AG08396 (cell line): ENCODE measurements at regions not wholly inside any gene's neighbourhood (a gene's known extent, or its start where the extent isn't known, plus 50 kb on each side); places are given as distances from the start of the nearest gene placed in this dataset.
"Not testable (repeated sequence)": the region's sequence is repeated elsewhere in the genome, so short reads cannot be mapped to it uniquely, and the experiment has no call there.

Experiments used
- DNase-seq: peaks from one replicate; pipeline ENCODE4 v3.0.0; 2012; ENCODE audit warnings: low spot score, mixed read lengths

GRCh38 chr7:97234494-97234893, 117.0 kb downstream of the SDHAF3 start:
- not testable (repeated sequence) for DNase-seq

DNA sequence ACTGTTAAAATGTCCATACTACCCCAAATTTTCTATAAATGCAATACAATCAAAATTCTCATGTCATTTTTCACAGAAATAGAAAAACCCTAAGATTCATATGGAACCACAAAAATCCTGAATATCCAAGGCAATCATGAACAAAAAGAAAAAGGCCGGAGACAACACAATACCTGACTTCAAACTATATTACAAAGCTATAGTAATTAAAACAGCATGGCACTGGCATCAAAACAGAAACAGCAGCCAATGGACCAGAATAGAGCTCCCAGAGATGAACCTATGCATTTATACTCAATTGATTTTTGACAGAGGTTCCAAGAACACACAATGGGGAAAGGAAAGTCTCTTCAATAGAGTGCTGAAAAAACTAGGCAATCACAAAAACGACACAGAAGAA, 128.8 kb downstream of the SDHAF3 start:
- DNase-seq, result no peak

DNA sequence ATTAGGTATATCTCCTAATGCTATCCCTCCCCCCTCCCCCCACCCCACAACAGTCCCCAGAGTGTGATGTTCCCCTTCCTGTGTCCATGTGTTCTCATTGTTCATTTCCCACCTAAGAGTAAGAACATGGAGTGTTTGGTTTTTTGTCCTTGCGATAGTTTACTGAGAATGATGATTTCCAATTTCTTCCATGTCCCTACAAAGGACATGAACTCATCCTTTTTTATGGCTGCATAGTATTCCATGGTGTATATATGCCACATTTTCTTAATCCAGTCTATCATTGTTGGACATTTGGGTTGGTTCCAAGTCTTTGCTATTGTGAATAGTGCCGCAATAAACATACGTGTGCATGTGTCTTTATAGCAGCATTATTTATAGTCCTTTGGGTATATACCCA, 140.7 kb downstream of the SDHAF3 start:
- not testable (repeated sequence) for DNase-seq

- DNase-seq, result no peak
Observed at GRCh38 chr7:97269741-97270140, 152.2 kb downstream of the SDHAF3 start.

- no peak for DNase-seq
Observed at GRCh38 chr7:97270280-97270679, 152.8 kb downstream of the SDHAF3 start.

DNA sequence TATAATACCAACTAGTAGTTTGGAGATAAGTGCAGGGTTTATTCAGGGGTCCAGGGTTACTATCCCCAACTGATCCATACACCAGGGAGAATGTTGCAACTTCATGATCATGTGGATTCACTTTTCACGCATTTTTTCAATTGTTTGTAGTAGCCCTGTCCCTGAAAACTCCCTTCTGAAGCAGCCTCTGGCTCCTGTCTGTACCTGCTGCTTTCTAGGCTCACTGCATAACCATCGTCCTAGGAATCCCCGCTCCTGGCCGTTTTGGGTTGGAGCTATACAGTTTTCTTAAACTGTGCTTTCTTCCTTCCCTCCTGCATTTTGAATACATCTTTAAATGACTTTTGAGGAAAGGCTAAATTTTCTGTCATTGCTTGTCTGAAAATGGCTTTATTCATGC, 154.1 kb downstream of the SDHAF3 start:
- no peak for DNase-seq

- DNase-seq, result no peak
Observed at GRCh38 chr7:97272237-97272975, 154.9 kb downstream of the SDHAF3 start.

DNA sequence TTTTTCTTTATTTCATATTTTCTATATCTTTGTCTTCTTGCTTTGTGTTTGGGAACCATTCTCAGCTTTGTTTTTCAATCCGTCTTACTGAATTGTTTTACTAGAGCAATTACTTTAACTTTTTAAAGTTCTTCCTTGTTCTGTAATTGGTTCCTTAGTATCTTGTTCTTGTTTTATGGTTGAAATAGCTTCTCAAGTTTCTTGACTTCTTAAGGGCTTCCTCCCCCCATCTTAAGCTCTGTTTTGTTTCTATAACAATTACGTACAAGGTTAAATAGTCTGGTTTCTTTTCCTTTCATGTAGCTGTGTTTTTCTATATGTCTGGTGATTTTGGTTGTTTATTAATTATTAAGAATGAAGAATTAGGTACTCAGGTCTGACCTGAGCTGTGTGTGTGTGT, 158.0 kb downstream of the SDHAF3 start:
- no peak for DNase-seq

GRCh38 chr7:97280950-97281349, 163.5 kb downstream of the SDHAF3 start:
- DNase-seq, result no peak

DNA sequence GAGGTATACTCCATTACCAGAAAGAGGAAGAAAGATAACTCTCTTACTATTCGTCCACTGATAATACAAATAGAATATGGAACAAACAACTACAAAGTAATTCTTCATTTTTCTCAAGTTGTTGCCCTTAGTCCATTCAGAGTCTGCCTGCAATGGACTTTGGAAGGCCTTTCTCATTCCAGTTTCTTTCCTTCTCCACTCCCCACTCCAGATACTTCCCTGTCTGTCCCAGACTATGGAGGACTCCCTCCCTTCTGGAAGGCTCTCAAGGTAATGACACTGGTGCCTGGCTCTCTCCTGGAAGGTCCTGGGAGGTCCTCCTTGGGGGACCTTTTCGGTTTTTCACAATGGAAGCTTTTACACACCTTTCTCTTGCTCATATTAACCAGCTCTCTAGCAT, 167.8 kb downstream of the SDHAF3 start:
- no peak for DNase-seq

- DNase-seq, result no peak
Observed at GRCh38 chr7:97293031-97293430, 175.5 kb downstream of the SDHAF3 start.

DNA sequence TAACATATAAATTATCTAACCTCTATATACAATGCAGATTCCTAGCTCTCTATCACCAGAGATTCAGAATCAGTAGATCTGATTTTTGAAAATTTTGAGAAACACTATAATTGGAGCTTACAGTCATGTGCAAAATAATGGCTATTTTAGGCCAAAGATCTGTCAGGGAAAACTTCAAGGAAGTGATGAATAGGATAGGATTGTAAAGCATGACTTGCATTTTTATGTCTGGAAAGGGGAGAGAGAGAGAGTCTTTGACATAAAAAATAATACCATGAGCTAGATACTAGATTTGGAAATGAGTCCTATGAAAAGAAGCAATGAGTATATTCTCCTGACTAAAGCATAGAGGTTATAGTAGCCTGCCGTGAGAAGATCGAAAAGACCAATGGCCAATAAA, 181.1 kb downstream of the SDHAF3 start:
- DNase-seq, result no peak

- no peak for DNase-seq
Observed at GRCh38 chr7:97305589-97305988, 188.1 kb downstream of the SDHAF3 start.

DNA sequence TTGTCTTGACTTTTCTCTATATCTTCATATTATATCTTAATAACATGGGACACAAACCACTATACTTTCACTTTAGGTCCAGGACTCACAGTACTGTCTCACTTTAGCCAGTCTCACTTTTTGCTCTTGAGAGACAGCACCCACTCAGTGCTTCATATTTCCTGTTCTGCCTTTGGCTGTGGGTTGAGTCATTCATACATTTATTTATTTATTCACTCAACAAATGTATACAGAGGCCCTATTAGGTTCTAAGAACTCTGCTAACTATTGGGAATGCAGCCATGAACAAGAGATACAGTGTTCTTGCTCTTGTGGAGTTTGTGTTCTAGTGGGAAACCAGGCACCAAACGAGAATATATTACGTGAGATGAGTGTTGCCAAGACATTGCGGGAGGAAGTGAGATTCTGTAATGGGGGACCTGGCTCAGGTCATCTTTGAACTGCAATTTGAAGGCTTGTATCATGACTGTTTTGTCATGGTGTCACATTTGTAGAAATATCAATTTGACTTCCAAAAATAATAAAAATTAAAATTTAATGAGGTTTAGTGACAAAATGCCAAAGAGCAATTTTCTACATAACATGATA, 190.1 kb downstream of the SDHAF3 start:
- DNase-seq, result no peak

DNA sequence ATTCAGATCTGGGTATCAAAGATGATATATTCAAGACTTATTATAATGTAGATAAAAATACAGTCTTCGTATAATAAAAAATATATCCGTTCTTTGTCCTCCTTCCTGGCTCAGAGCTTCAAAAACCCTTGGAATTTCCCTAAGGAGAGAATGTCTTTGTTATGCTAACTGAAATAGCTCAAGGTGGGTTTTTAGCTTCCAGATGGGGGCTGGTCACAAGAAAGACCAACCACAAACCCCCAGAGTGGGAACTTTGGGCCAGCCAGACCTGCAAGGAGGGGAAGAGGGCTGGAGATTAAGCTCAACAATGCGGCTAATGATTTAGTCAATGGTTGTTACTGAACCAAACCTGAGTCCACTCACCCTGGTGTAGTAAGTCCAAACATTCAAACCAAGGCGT, 196.4 kb downstream of the SDHAF3 start:
- DNase-seq, result no peak

- no peak for DNase-seq
Observed at GRCh38 chr7:97317575-97317974, 200.1 kb downstream of the SDHAF3 start.

GRCh38 chr7:97329871-97330270, 212.4 kb downstream of the SDHAF3 start:
- not testable (repeated sequence) for DNase-seq

GRCh38 chr7:97337849-97338248, 220.4 kb downstream of the SDHAF3 start:
- no peak for DNase-seq

- no peak for DNase-seq
Observed at GRCh38 chr7:97342512-97342911, 225.0 kb downstream of the SDHAF3 start.

GRCh38 chr7:97346349-97346748, 228.9 kb downstream of the SDHAF3 start:
- no peak for DNase-seq

- DNase-seq, result no peak
Observed at GRCh38 chr7:97351488-97351887, 234.0 kb downstream of the SDHAF3 start.

GRCh38 chr7:97357459-97357858, 240.0 kb downstream of the SDHAF3 start:
- DNase-seq, result no peak

- DNase-seq, result no peak
Observed at GRCh38 chr7:97372882-97373281, 255.4 kb downstream of the SDHAF3 start.

GRCh38 chr7:97373736-97374135, 256.2 kb downstream of the SDHAF3 start:
- DNase-seq, result no peak
